GM23338 (cell line): ENCODE measurements at regions not wholly inside any gene's neighbourhood (a gene's known extent, or its start where the extent isn't known, plus 50 kb on each side); places are given as distances from the start of the nearest gene placed in this dataset.
A peak's percentile ranks its signal among the peaks of the same experiment; 100 is the strongest.

Experiments
- ATAC-seq: fragments of 200-7000 bp; cut with Tn5 transposase; 3 replicates; pipeline ENCODE4 v1.9.1; 2020
- DNase-seq: peaks from one replicate; pipeline ENCODE4 v3.0.0-alpha.2; 2015; ENCODE audit warnings: low spot score
- H2AFZ ChIP-seq: fragments of 200-600 bp; sonication (generic); 2 replicates; pipeline ENCODE4 v1.8.0; 2016; ENCODE audit warnings: antibody characterized with exemption, mild to moderate bottlenecking, moderate library complexity
- H3F3A ChIP-seq: fragments of 200-600 bp; sonication (generic); replicated peaks from 2 replicates; pipeline ENCODE4 v1.8.0; 2017; ENCODE audit warnings: antibody characterized with exemption, mixed run types, low read depth
- H3K27ac ChIP-seq: fragments of 200-600 bp; sonication (generic); 2 replicates; pipeline ENCODE4 v1.6.1; 2016; ENCODE audit warnings: low read depth
- H3K27me3 ChIP-seq: fragments of 200-600 bp; sonication (generic); 2 replicates; pipeline ENCODE4 v1.8.0; 2016; ENCODE audit warnings: mild to moderate bottlenecking, mixed run types, moderate library complexity; ENCODE audit not compliant: insufficient read depth
- H3K36me3 ChIP-seq: fragments of 200-600 bp; sonication (generic); 2 replicates; pipeline ENCODE4 v1.8.0; 2016; ENCODE audit warnings: mild to moderate bottlenecking; ENCODE audit not compliant: insufficient read depth
- H3K4me1 ChIP-seq: fragments of 200-600 bp; sonication (generic); 2 replicates; pipeline ENCODE4 v1.8.0; 2016; ENCODE audit warnings: mild to moderate bottlenecking, moderate library complexity; ENCODE audit not compliant: insufficient read depth
- H3K4me2 ChIP-seq: fragments of 200-600 bp; sonication (generic); 2 replicates; pipeline ENCODE4 v1.7.1; 2017; ENCODE audit warnings: mixed run types
- H3K4me3 ChIP-seq: fragments of 200-600 bp; sonication (generic); 2 replicates; pipeline ENCODE4 v1.6.1; 2016; ENCODE audit warnings: mixed run types
- H3K79me2 ChIP-seq: fragments of 200-600 bp; sonication (generic); replicated peaks from 2 replicates; pipeline ENCODE4 v1.8.0; 2017; ENCODE audit warnings: mild to moderate bottlenecking; ENCODE audit not compliant: insufficient read depth
- H3K9me2 ChIP-seq: fragments of 200-600 bp; sonication (generic); 2 replicates; pipeline ENCODE4 v1.8.0; 2017; ENCODE audit not compliant: insufficient read depth
- H4K20me1 ChIP-seq: fragments of 200-600 bp; sonication (generic); replicated peaks from 2 replicates; pipeline ENCODE4 v1.8.0; 2017; ENCODE audit warnings: mild to moderate bottlenecking; ENCODE audit not compliant: insufficient read depth
- H3K27ac Mint-ChIP-seq: 2 replicates; pipeline ENCODE4 v1.8.0; 2020; ENCODE audit warnings: inconsistent platforms, mild to moderate bottlenecking, moderate library complexity, mixed read lengths
- H3K27me3 Mint-ChIP-seq: 3 replicates; pipeline ENCODE4 v1.8.0; 2022; ENCODE audit warnings: low read depth, mild to moderate bottlenecking, moderate library complexity, mixed read lengths, inconsistent platforms; ENCODE audit not compliant: insufficient read depth, poor library complexity
- H3K36me3 Mint-ChIP-seq: 3 replicates; pipeline ENCODE4 v1.8.0; 2021; ENCODE audit warnings: low read depth, mild to moderate bottlenecking, inconsistent platforms, moderate library complexity, mixed read lengths
- H3K4me1 Mint-ChIP-seq: 3 replicates; pipeline ENCODE4 v1.8.0; 2020; ENCODE audit warnings: mild to moderate bottlenecking, inconsistent platforms, mixed read lengths
- H3K4me3 Mint-ChIP-seq: 3 replicates; pipeline ENCODE4 v1.8.0; 2021; ENCODE audit warnings: moderate library complexity, mild to moderate bottlenecking, inconsistent platforms, mixed read lengths
- H3K9me3 Mint-ChIP-seq: 3 replicates; pipeline ENCODE4 v1.8.0; 2020; ENCODE audit warnings: moderate library complexity, mild to moderate bottlenecking, inconsistent platforms, mixed read lengths
- CTCF ChIP-seq, 2 experiments: fragments of 200-600 bp in 1 of 2; sonication (generic) in 1 of 2; conservative IDR thresholded peaks; 2 replicates each; pipeline versions ENCODE4 v1.5.1 to v1.6.1; 2016 to 2017; ENCODE audit warnings: antibody characterized with exemption in 2 of 2, low read depth in 2 of 2, mild to moderate bottlenecking in 2 of 2, moderate library complexity in 1 of 2
- POLR2AphosphoS5 ChIP-seq: IDR thresholded peaks from 2 replicates; pipeline ENCODE4 v1.6.1; 2016; ENCODE audit warnings: antibody characterized with exemption, low read depth
- ZNF462 ChIP-seq: fragments of 250-450 bp; sonication (Bioruptor Pico); IDR thresholded peaks from 2 replicates; pipeline ENCODE4 v1.5.0; 2020; ENCODE audit warnings: mild to moderate bottlenecking, moderate library complexity

GRCh38 chr12:115362339-115362976, 678.5 kb upstream of the TBX3 start:
- Mint-ChIP-seq H3K9me3 (peaks cover 10% of the 10 kb centered on the region), H3K4me1 (no peaks in the 10 kb centered on the region; the same call in 1 of the 3 replicates), H3K4me3 (no peak overlapping the region), H3K27ac (no peak overlapping the region), H3K27me3 (peaks cover 2% of the 10 kb centered on the region), H3K36me3 (peaks cover 7% of the 10 kb centered on the region; the same call in 2 of the 3 replicates)
- Histone ChIP-seq H3K9me2 (peaks cover 8% of the 10 kb centered on the region), H3K4me2 (no peak overlapping the region), H3K27ac (no peak overlapping the region), H3K4me3 (no peak overlapping the region), H3K36me3 (no peaks in the 10 kb centered on the region), H3K27me3 (no peaks in the 10 kb centered on the region), H3F3A (no peaks in the 10 kb centered on the region), H2AFZ (peak overlapping the region; percentile 44; the same call in 1 of the 2 replicates), H3K4me1 (no peaks in the 10 kb centered on the region; the same call in 1 of the 2 replicates), H3K79me2 (no peaks in the 10 kb centered on the region), H4K20me1 (no peaks in the 10 kb centered on the region)
- TF ChIP-seq ZNF462 (CRISPR knock-in tag) (no peak), CTCF (conservative IDR thresholded peaks at IDR 0.05; ENCODE audit: low read depth in 2 of 2) (peak in 1 of 2 experiments; percentile 25; a peak in 1 of 4 replicates), POLR2AphosphoS5 (no peak)
- ATAC-seq, result no peak
- DNase-seq, result no peak
